GM18519 (cell line): ENCODE measurements at regions not wholly inside any gene's neighbourhood (a gene's known extent, or its start where the extent isn't known, plus 50 kb on each side); places are given as distances from the start of the nearest gene placed in this dataset.

Experiments
- ATAC-seq: cut with Tn5 transposase; IDR thresholded peaks from one replicate; pipeline ENCODE4 v1.9.1; 2021; ENCODE audit warnings: mild to moderate bottlenecking, moderate library complexity; ENCODE audit not compliant: unreplicated experiment, low FRiP score

GRCh38 chr3:163915280-163915679 lies 1163.0 kb downstream of the SI start:
- ATAC-seq = no peak

DNA sequence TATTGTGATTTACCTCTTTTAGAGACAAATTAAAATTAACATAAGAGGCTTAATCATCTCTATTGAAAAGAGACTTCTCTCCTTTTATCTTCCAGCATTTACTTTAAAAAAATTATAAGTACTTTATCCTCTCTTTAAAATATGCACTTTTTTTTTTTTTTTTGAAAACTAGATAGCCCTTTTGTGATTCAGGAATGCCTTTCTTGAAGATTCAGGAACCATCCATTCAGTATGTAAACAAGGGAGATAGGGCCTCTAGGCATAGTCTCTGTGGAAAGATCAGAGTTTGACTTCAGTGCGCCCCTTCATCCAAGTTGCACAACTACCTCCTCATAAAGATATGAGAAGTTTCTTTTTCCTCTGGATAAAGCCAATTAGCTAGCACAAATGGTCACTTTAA lies 1163.7 kb downstream of the SI start:
- no peak for ATAC-seq

GRCh38 chr3:163891771-163892170 lies 1186.5 kb downstream of the SI start:
- no peak for ATAC-seq

GRCh38 chr3:163890661-163891060 lies 1187.6 kb downstream of the SI start:
- ATAC-seq = no peak

DNA sequence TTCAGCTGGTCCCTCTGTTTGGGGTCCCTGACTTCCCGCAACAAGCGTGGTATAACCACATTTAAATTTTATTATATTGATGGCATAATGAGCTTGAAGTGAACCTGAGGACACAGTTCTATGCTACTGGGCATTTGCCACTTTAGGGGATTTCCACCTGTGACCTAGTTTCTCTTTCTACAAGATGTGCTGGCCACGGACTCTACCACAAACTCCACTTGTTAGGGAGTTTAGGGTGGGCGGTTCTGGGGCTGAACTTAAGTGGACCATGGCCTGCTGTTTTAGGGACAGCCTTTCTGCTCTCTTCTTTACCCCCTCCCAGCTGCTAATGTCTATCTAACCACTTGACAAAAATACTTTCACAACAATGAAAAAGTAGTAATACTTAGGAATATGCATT lies 1199.1 kb downstream of the SI start:
- ATAC-seq = no peak

DNA sequence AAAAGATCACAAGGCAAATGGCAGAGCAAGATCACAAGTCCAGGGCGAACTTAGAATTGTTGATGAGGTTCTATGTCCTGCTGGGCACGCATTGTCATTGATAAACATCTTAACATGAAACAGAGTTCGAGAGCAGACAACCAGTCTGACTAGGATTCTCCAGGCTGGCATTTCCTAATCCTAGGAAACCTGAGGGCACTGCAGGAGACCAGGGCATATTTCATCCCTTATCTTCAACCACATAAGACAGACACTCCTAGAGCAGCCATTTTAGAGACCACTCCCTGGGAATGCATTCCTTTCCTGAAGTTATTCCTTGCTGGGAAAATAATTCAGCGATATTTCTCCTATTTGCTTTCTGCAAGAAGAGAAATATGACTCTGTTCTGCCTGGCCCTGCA lies 1199.9 kb downstream of the SI start:
- ATAC-seq = no peak

DNA sequence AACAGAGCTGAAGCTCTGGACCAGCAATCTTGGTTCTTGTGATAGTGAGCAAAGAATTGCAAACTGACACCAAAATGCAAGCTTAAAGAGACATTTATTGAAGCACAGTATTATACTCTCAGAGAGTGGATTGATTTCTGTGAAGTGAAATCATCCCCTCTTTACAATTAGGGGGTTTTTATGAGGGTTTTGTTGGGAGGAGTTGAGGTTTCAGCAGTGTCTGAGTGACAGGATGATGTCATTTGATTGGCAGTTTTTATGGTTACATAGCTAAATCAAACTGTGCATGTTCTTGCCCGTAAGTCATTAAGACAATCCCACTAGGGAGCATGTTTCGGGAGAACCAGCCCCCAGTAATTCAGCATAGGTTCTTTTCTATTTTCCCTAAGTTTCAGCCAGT lies 1200.5 kb downstream of the SI start:
- no peak for ATAC-seq

- ATAC-seq = no peak
These were observed 1215.2 kb downstream of the SI start for GRCh38 chr3:163863146-163863545.

DNA sequence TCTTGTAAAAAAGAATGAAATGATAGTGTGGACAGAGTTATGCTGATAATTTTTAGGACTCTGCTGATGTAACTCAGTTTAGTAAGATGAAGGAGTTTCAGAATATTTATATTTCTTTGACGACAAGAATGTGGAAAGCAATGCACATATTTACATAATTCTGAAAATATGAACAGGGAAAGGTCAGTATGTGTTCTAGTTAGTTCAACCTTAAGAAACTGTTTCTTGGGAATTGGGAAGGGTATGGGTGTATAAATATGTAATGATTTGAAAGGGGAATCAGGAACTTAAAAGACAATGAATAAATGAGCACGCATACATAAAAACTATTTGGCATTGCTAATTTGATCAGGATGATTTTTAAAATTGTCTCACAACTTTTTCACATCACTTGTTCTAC lies 1226.1 kb downstream of the SI start:
- no peak for ATAC-seq

DNA sequence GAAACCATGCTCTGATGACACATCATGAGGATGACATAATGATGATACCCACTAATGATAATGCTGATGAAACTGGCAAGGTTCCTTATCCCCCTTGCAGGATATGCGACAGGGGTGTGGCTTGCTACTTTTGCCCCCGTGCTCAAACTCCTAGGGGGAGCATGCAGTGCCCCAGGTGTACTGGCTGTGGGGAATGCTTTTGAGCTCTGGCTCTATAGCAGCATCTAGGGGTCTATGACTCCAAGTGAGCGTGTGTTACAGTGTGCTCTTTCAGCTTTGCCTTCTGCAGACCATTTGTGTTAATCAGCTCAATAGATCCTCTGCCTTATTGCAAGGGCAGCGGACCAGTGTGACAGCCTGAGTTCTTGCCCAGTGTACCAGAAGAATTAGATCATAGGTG lies 1239.5 kb downstream of the SI start:
- ATAC-seq = no peak

- ATAC-seq = no peak
These were observed 1245.7 kb downstream of the SI start for GRCh38 chr3:163832547-163832946.

- ATAC-seq = no peak
These were observed 1256.5 kb downstream of the SI start for GRCh38 chr3:163821841-163822240.

DNA sequence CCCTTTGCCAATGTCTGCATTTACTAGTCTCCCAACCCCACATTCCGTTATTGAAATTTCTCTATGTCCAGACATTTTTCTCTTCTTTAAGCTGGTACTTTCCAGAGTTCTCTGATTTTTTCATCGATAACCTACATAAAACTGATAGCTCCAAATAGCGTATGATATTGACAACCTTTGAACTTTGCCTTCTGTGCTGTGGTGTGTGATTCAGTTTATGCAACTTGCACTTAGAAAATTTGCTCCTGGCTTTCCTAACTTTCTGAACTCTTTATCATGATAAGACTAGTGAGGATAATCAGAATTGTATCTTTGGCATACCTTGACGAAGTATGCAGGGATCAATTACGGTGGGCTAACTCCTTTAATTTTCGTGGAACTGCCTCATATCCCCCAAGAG lies 1261.3 kb downstream of the SI start:
- no peak for ATAC-seq

DNA sequence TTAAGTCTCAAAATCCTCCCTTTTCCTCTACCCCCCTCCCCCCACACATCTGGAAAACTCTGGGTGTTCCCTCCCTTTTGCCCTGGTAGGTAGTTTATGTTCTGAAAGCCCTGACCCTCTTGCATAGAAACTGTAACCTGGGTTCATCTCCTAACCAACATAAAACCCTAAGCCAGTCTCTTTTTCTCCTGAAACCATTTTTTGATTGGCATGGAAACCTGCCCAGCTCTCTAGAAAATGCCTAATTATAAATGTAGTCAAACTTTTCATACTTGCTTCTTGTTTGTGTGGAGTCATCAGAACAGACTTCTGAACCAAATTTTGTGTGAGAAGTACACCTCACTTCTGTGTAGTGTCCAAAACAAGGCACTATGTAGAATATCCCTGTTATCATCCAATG lies 1264.4 kb downstream of the SI start:
- ATAC-seq = no peak

DNA sequence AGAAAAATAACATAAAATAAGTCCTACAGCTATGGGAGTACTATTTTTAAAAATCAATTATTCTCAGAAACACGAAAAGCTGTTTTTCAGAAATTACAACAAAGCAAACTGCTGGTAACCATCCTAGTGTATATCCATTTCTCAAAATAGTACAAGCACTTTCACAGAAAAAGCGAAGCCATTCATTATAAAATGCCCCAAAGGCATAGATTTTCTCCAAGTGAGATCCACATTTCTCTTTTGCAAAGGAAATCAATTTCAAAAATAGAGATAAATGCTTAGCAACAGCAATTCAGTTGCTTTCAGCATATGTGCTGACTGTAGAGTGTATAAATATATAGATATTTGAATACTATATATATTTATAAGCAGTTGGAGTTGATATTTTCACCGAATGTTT lies 1266.3 kb downstream of the SI start:
- ATAC-seq = no peak

DNA sequence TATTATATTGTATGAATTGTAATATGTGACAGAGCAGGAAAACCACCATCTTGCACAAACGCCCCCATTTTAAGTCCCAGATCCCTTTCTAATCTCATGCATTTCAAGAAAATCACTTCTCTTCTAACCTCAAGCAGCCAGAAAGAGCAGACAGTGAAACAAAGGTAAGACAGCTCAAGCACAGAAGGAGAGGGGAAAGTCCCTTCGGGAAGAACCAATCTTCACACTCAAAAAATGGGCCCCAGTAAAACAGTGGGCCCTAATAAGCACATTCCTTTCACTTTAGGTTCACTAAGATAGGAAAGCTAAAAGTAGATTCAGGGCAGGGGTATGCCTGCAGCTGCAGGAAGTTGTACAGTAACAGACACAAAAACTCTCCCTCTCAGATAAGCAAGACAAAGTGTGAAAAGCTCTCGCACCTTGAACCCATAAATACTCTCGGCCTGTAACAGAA lies 1268.7 kb downstream of the SI start:
- no peak for ATAC-seq

DNA sequence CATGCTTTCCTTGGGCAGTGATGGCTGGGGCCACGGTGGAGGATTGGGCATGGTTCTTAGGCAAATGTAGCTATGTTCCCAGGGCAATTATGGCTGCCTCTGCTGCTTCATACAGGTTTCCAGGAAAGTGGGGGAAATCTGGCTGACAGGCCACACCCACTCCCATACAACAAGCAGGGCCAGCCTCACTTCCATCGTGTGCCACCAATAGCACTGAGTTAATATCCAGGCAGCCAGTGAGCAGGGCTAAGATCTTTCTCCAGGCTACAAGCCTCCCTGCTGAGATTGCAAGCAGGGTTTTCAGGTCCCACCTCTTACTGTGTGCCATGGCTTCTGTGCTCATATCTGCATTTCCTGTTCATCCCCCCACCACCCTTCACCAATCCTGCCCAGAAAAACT lies 1291.9 kb downstream of the SI start:
- no peak for ATAC-seq

GRCh38 chr3:163785693-163786092 lies 1292.6 kb downstream of the SI start:
- no peak for ATAC-seq

GRCh38 chr3:163779396-163780344 lies 1298.6 kb downstream of the SI start:
- no peak for ATAC-seq

- no peak for ATAC-seq
These were observed 1301.6 kb downstream of the SI start for GRCh38 chr3:163776743-163777142.

DNA sequence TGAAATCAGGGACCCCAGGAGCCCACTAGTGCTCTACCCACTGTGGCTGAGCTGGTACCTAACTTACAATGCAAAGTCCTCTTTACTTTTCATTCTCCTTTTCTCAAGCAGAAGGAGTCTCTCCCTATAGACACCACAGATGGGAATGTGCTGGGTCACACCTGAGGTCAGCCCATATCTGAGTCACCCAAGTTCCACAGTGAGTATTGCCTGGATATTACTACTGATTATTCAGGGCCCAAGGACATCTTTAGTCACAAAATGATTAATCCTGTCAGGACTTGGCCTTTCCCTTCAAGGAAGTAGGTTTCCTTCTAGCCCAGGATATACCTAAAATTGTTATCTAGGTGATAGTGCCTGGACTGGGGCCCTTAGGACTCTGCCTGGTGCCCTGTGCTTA lies 1305.2 kb downstream of the SI start:
- ATAC-seq = no peak

DNA sequence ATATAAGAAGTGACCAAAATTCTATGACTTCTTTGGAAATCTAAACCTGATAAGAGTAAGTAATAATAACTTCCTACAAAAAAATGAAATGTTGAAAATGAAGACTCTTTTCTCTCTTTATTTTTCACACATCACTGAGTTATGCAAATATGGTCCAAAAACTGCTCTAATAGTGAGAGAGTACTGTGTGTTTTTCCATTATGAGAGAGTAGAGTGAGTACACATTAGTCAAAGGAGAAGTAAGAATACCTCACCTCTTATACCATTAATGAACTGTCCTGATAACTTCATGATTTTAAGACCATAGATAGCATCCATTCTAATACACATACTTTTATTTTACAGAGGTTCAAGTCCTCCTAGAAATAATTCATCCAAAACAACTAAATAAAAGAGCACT lies 1310.2 kb downstream of the SI start:
- no peak for ATAC-seq
